Endodermal cell (in vitro differentiated cells): ENCODE measurements at regions not wholly inside any gene's neighbourhood (a gene's known extent, or its start where the extent isn't known, plus 50 kb on each side); places are given as distances from the start of the nearest gene placed in this dataset.

Experiments
- DNase-seq: peaks from one replicate; pipeline ENCODE4 v3.0.0-alpha.2; 2017
- H3K27ac ChIP-seq: 2 replicates; pipeline ENCODE4 v1.5.1; 2013; ENCODE audit warnings: mild to moderate bottlenecking, low read depth, low read length, moderate library complexity
- H3K27me3 ChIP-seq: 2 replicates; pipeline ENCODE4 v1.6.1; 2013; ENCODE audit warnings: mild to moderate bottlenecking, low read length, moderate library complexity; ENCODE audit not compliant: insufficient read depth, control insufficient read depth, poor library complexity, severe bottlenecking
- H3K36me3 ChIP-seq: 2 replicates; pipeline ENCODE4 v1.7.0; 2013; ENCODE audit warnings: mild to moderate bottlenecking, low read length, moderate library complexity; ENCODE audit not compliant: control insufficient read depth, insufficient read depth
- H3K4me1 ChIP-seq: one replicate; pipeline ENCODE4 v1.7.0; 2013; ENCODE audit warnings: low read length; ENCODE audit not compliant: control insufficient read depth, insufficient read depth
- H3K4me3 ChIP-seq: 2 replicates; pipeline ENCODE4 v1.5.1; 2013; ENCODE audit warnings: mild to moderate bottlenecking, low read length, moderate library complexity
- H3K9ac ChIP-seq: 2 replicates; pipeline ENCODE4 v1.6.1; 2013; ENCODE audit warnings: mild to moderate bottlenecking, low read length, moderate library complexity; ENCODE audit not compliant: poor library complexity, severe bottlenecking; ENCODE audit errors: extremely low read depth
- H3K9me3 ChIP-seq: 2 replicates; pipeline ENCODE4 v1.6.1; 2013; ENCODE audit warnings: mild to moderate bottlenecking, low read length, moderate library complexity; ENCODE audit not compliant: control insufficient read depth
- H3K27ac Mint-ChIP-seq: 2 replicates; pipeline ENCODE4 v1.8.0; 2020; ENCODE audit warnings: mixed read lengths
- H3K27me3 Mint-ChIP-seq: 2 replicates; pipeline ENCODE4 v1.8.0; 2021; ENCODE audit warnings: mild to moderate bottlenecking, mixed read lengths; ENCODE audit not compliant: insufficient read depth
- H3K36me3 Mint-ChIP-seq: 2 replicates; pipeline ENCODE4 v1.8.0; 2020; ENCODE audit warnings: low read depth, mixed read lengths
- H3K4me1 Mint-ChIP-seq: 2 replicates; pipeline ENCODE4 v1.8.0; 2020; ENCODE audit warnings: mixed read lengths
- H3K4me3 Mint-ChIP-seq: 2 replicates; pipeline ENCODE4 v1.8.0; 2020; ENCODE audit warnings: mild to moderate bottlenecking, moderate library complexity, mixed read lengths
- H3K9me3 Mint-ChIP-seq: 2 replicates; pipeline ENCODE4 v1.8.0; 2020; ENCODE audit warnings: mild to moderate bottlenecking, mixed read lengths
- WGBS, 2 experiments: methylation state at CpG; one replicate each; pipeline versions ENCODE4 v1.1.5 to v1.1.7; 2013; ENCODE audit warnings: missing lambda C conversion rate in 2 of 2, mixed read lengths in 1 of 2; ENCODE audit not compliant: insufficient coverage in 1 of 2, insufficient read length in 1 of 2; 5-methylcytosine and 5-hydroxymethylcytosine counted together
- TF ChIP-seq, protein P1 (sequence below): fragments of 200-600 bp; sonication (generic); conservative IDR thresholded peaks from 2 replicates; pipeline ENCODE4 v1.5.0; 2021; ENCODE audit warnings: antibody characterized with exemption, mild to moderate bottlenecking

GRCh38 chr3:177917234-177917861 lies 618.9 kb upstream of the KCNMB2 start:
- Mint-ChIP-seq H3K27ac (no peak overlapping the region), H3K9me3 (peaks cover 15% of the 10 kb centered on the region), H3K4me3 (no peak overlapping the region), H3K4me1 (no peaks in the 10 kb centered on the region), H3K27me3 (no peaks in the 10 kb centered on the region), H3K36me3 (no peaks in the 10 kb centered on the region)
- Histone ChIP-seq H3K27me3 (no peaks in the 10 kb centered on the region), H3K4me3 (no peak overlapping the region), H3K4me1 (no peaks in the 10 kb centered on the region), H3K27ac (no peak overlapping the region), H3K9ac (no peak overlapping the region), H3K9me3 (no peaks in the 10 kb centered on the region), H3K36me3 (no peaks in the 10 kb centered on the region)
- 89 to 100% methylated on average over 4 to 8 of the region's 8 CpGs for WGBS, 2 experiments
- no peak for DNase-seq
- TF ChIP-seq, protein P1, sequence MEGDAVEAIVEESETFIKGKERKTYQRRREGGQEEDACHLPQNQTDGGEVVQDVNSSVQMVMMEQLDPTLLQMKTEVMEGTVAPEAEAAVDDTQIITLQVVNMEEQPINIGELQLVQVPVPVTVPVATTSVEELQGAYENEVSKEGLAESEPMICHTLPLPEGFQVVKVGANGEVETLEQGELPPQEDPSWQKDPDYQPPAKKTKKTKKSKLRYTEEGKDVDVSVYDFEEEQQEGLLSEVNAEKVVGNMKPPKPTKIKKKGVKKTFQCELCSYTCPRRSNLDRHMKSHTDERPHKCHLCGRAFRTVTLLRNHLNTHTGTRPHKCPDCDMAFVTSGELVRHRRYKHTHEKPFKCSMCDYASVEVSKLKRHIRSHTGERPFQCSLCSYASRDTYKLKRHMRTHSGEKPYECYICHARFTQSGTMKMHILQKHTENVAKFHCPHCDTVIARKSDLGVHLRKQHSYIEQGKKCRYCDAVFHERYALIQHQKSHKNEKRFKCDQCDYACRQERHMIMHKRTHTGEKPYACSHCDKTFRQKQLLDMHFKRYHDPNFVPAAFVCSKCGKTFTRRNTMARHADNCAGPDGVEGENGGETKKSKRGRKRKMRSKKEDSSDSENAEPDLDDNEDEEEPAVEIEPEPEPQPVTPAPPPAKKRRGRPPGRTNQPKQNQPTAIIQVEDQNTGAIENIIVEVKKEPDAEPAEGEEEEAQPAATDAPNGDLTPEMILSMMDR = no peak

DNA sequence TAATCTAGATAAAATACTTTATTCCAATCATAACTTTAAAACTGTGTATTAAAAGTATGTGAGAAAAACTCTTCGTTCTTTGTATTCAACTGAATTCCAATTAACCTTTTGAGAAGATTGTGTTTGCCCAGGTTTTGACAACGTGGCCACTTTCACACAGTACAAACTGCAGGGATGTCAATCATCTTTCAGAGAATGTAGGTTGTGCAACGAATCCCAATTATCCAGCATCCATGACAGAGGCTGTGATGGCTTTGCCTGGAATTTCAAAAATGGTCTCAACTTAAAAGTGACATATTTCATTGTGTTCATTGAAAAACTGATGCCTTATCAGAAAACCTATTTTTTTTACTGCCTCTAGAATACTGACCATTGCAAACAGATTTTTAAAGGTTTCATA lies 615.1 kb upstream of the KCNMB2 start:
- H3K9ac ChIP-seq = no peak overlapping the region
- 79 to 89% methylated on average over 2 to 3 of the region's 3 CpGs for WGBS, 2 experiments
- Mint-ChIP-seq H3K4me1 (no peaks in the 10 kb centered on the region), H3K36me3 (no peaks in the 10 kb centered on the region), H3K4me3 (no peak overlapping the region), H3K27me3 (no peaks in the 10 kb centered on the region), H3K27ac (no peak overlapping the region), H3K9me3 (peaks cover 2% of the 10 kb centered on the region)
- no peaks in the 10 kb centered on the region for H3K36me3 ChIP-seq
- H3K4me3 ChIP-seq = no peak overlapping the region
- H3K4me1 ChIP-seq = no peaks in the 10 kb centered on the region
- TF ChIP-seq, protein P1 = no peak
- H3K9me3 ChIP-seq = no peaks in the 10 kb centered on the region
- H3K27me3 ChIP-seq = no peaks in the 10 kb centered on the region
- no peak for DNase-seq
- no peak overlapping the region for H3K27ac ChIP-seq

GRCh38 chr3:177924261-177924660 lies 612.0 kb upstream of the KCNMB2 start:
- no peaks in the 10 kb centered on the region for H3K36me3 ChIP-seq
- no peak for DNase-seq
- no peak overlapping the region for H3K9ac ChIP-seq
- 83 to 100% methylated on average over 2 of the region's 2 CpGs for WGBS, 2 experiments
- H3K4me1 ChIP-seq = no peaks in the 10 kb centered on the region
- no peak overlapping the region for H3K4me3 Mint-ChIP-seq
- no peaks in the 10 kb centered on the region for H3K27me3 Mint-ChIP-seq
- H3K9me3 ChIP-seq = no peaks in the 10 kb centered on the region
- TF ChIP-seq, protein P1 = no peak
- H3K4me3 ChIP-seq = no peak overlapping the region
- no peaks in the 10 kb centered on the region for H3K9me3 Mint-ChIP-seq
- H3K27ac ChIP-seq = no peak overlapping the region
- no peaks in the 10 kb centered on the region for H3K4me1 Mint-ChIP-seq
- no peak overlapping the region for H3K27ac Mint-ChIP-seq
- H3K36me3 Mint-ChIP-seq = no peaks in the 10 kb centered on the region
- no peaks in the 10 kb centered on the region for H3K27me3 ChIP-seq
